ENCODE measurements at regions not wholly inside any gene's neighbourhood (a gene's known extent, or its start where the extent isn't known, plus 50 kb on each side); places are given as distances from the start of the nearest gene placed in this dataset.

GRCh38 chr18:27278131-27278530, 93.0 kb upstream of the CHST9 start:
- Histone ChIP-seq H3K36me3 (no peaks in the 10 kb centered on the region), H3K4me1 (no peaks in the 10 kb centered on the region), H3K27ac (no peak overlapping the region), H3K27me3 (no peaks in the 10 kb centered on the region), H3K4me3 (no peak overlapping the region), H3K9me3 (no peaks in the 10 kb centered on the region)
- WGBS, 2 donors (ENCODE audit: low coverage in 1 of 2): 83 to 91% methylated on average over 3 of the region's 3 CpGs
- TF ChIP-seq, protein P1, sequence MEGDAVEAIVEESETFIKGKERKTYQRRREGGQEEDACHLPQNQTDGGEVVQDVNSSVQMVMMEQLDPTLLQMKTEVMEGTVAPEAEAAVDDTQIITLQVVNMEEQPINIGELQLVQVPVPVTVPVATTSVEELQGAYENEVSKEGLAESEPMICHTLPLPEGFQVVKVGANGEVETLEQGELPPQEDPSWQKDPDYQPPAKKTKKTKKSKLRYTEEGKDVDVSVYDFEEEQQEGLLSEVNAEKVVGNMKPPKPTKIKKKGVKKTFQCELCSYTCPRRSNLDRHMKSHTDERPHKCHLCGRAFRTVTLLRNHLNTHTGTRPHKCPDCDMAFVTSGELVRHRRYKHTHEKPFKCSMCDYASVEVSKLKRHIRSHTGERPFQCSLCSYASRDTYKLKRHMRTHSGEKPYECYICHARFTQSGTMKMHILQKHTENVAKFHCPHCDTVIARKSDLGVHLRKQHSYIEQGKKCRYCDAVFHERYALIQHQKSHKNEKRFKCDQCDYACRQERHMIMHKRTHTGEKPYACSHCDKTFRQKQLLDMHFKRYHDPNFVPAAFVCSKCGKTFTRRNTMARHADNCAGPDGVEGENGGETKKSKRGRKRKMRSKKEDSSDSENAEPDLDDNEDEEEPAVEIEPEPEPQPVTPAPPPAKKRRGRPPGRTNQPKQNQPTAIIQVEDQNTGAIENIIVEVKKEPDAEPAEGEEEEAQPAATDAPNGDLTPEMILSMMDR (IDR thresholded peaks at IDR 0.05): no peak
- TF ChIP-seq POLR2A (IDR thresholded peaks at IDR 0.05): no peak
- no peak for TF ChIP-seq EP300 (IDR thresholded peaks at IDR 0.05)
- TF ChIP-seq POLR2AphosphoS5 (IDR thresholded peaks at IDR 0.05): no peak
- no peak for ATAC-seq

GRCh38 chr18:27277554-27277953, 92.4 kb upstream of the CHST9 start:
- H3K36me3 ChIP-seq: no peaks in the 10 kb centered on the region
- H3K4me1 ChIP-seq: no peaks in the 10 kb centered on the region
- 43% methylated on average over 3 of the region's 3 CpGs; no CpG with 5 or more reads in 1 of the 2 donors for WGBS, 2 donors (ENCODE audit: low coverage in 1 of 2)
- H3K27me3 ChIP-seq: no peaks in the 10 kb centered on the region
- H3K4me3 ChIP-seq: no peak overlapping the region
- no peak overlapping the region for H3K27ac ChIP-seq
- no peak for TF ChIP-seq EP300 (IDR thresholded peaks at IDR 0.05)
- TF ChIP-seq POLR2AphosphoS5 (IDR thresholded peaks at IDR 0.05): no peak
- TF ChIP-seq, protein P1 (IDR thresholded peaks at IDR 0.05): no peak
- no peak for TF ChIP-seq POLR2A (IDR thresholded peaks at IDR 0.05)
- ATAC-seq: no peak
- H3K9me3 ChIP-seq: no peaks in the 10 kb centered on the region

DNA sequence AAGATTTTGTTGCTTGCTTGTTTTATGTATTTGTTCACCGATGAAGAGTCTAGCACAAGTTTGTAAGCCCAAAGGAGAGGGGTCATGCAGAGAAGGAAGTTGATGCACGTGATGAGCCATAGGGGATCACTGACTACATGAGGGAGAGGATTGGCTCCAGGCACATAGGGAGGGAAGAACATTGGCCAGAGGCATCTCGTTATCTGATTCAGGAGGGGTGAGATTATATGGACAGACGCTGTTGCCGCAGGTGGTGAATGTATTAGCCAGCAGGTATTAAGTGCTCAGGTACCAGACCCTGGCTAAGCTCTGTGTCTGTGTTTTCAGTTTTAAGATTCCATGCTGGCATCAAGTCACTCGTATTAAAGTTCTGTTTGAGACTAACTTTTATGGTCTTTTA, 91.8 kb upstream of the CHST9 start:
- TF ChIP-seq POLR2AphosphoS5 (IDR thresholded peaks at IDR 0.05) (no peak), POLR2A (IDR thresholded peaks at IDR 0.05) (no peak), EP300 (IDR thresholded peaks at IDR 0.05) (no peak)
- TF ChIP-seq, protein P1 (IDR thresholded peaks at IDR 0.05): no peak
- 74 to 88% methylated on average over 5 to 6 of the region's 6 CpGs for WGBS, 2 donors (ENCODE audit: low coverage in 1 of 2)
- no peak for ATAC-seq
- Histone ChIP-seq H3K36me3 (no peaks in the 10 kb centered on the region), H3K27me3 (no peaks in the 10 kb centered on the region), H3K4me3 (no peak overlapping the region), H3K9me3 (no peaks in the 10 kb centered on the region), H3K27ac (no peak overlapping the region), H3K4me1 (no peaks in the 10 kb centered on the region)

DNA sequence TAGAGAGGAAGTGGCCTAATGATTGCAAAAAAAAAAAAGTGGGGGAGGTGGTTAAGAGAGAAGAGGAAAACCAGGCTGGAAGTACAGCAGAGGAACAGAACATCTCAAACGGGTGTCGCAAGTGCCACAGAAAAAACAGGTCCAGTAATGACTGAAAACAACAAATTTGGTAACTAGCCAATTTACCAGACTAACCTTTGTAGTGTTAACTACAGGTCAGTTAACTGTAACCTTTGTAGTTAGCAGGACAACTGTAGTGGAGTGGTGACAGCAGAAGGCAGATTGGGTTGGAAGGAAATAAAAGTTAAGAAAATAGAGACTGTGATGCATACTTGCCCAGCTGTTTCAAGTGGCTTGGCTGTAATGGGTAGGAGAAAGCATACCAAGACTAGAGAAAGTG, 91.4 kb upstream of the CHST9 start:
- Histone ChIP-seq H3K27ac (no peak overlapping the region), H3K9me3 (no peaks in the 10 kb centered on the region), H3K4me3 (no peak overlapping the region), H3K4me1 (no peaks in the 10 kb centered on the region), H3K36me3 (no peaks in the 10 kb centered on the region), H3K27me3 (no peaks in the 10 kb centered on the region)
- ATAC-seq: no peak
- WGBS, 2 donors (ENCODE audit: low coverage in 1 of 2): 88 to 100% methylated on average over 2 of the region's 2 CpGs
- TF ChIP-seq EP300 (IDR thresholded peaks at IDR 0.05) (no peak), POLR2A (IDR thresholded peaks at IDR 0.05) (no peak), POLR2AphosphoS5 (IDR thresholded peaks at IDR 0.05) (no peak)
- TF ChIP-seq, protein P1 (IDR thresholded peaks at IDR 0.05): no peak

DNA sequence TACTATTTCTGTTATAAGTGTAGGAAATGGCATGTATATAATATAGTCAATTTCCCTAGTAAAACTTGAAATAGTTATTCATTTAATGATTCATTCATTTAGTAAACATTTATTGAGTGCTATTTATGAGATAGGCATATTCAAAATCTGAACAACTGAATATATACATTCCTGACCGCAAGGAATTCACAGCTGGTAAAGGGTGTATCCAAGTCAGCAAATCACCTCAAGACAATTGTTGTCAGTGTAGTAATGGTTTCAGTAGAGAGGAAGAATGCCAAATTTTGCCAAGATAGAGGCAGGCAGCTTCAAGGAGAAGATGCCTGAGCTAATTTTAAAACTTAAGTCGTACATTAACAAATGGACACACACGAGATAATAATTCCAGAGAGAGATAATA, 89.8 kb upstream of the CHST9 start:
- Histone ChIP-seq H3K4me3 (no peak overlapping the region), H3K27ac (no peak overlapping the region), H3K36me3 (no peaks in the 10 kb centered on the region), H3K9me3 (peaks cover 0 to 8% (median 0%) of the 10 kb centered on the region in 3 donors), H3K4me1 (no peaks in the 10 kb centered on the region), H3K27me3 (no peaks in the 10 kb centered on the region)
- TF ChIP-seq, protein P1 (IDR thresholded peaks at IDR 0.05): no peak
- no peak for TF ChIP-seq POLR2A (IDR thresholded peaks at IDR 0.05)
- no peak for TF ChIP-seq EP300 (IDR thresholded peaks at IDR 0.05)
- TF ChIP-seq POLR2AphosphoS5 (IDR thresholded peaks at IDR 0.05): no peak
- ATAC-seq: no peak
- WGBS, 2 donors (ENCODE audit: low coverage in 1 of 2): 75 to 86% methylated on average over 3 of the region's 3 CpGs
